Left lobe of liver (tissue), 2 donors: ENCODE measurements at regions not wholly inside any gene's neighbourhood (a gene's known extent, or its start where the extent isn't known, plus 50 kb on each side); places are given as distances from the start of the nearest gene placed in this dataset.

Experiments
- ATAC-seq: fragments of 200-7000 bp; cut with Tn5 transposase; one replicate; pipeline ENCODE4 v1.9.1; 2020; ENCODE audit warnings: mild to moderate bottlenecking, moderate library complexity
- DNase-seq: peaks from one replicate; pipeline ENCODE4 v3.0.0-alpha.2; 2020; ENCODE audit warnings: low spot score
- donor health status: DM: no; HTN: no; CAD: no; lungs with moderate emphysema.
- donor health status: DM: no; HTN: yes; CAD: no.

DNA sequence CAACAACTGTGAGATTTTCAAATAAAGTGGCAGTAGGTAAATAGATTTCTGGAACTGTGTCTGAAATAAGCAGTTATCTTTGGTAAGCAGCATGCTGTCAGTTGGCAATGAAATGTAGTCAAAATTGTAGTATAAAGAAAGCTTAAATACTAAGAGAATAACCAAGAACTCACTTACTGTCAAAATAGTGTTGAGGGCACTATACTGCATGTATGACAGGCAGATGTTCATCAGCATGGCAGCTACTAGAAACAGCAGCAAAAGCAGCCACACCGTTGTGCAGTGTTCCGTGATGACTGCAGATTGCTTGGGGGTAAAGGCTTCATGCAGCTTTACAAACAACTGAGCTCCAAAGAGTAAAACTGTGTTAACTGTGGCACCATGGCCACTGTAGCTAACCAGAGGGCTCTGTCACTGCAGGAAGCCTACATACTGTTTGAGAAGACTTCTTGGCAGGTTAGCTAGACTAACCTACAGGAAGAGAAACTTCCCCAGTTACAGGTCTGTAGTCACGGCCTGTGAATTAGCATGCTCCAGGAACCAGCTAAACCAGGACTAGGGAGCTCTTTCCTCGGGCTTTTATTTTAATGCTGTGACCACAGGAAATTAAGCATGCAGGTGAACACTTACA lies 459.7 kb downstream of the TBL1XR1 start:
- no peak for ATAC-seq
- no peak for DNase-seq

DNA sequence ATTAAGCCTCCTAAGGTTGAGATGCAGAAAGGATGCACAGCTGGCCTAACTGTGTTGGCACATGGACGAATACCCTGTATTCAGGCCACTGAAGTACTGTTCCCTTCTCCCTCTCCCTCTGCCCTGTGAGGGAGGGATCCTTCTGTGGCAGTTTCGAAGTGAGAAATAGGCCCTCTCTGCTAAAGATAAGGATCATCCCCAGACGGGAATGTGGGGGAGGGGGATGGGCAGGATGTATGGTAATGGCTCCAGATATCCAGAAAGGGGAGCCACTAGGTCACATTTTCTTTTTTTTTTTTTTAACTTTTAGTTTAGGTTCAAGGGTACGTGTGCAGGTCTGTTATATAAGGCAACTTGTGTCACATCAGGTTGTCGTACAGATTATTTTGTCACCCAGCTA lies 463.1 kb downstream of the TBL1XR1 start:
- ATAC-seq (no peak), DNase-seq (no peak)

GRCh38 chr3:176724394-176724759 lies 472.9 kb downstream of the TBL1XR1 start:
- ATAC-seq (no peak), DNase-seq (no peak)

- DNase-seq, result no peak
- no peak for ATAC-seq
Observed at GRCh38 chr3:176723758-176724393, 473.4 kb downstream of the TBL1XR1 start.

DNA sequence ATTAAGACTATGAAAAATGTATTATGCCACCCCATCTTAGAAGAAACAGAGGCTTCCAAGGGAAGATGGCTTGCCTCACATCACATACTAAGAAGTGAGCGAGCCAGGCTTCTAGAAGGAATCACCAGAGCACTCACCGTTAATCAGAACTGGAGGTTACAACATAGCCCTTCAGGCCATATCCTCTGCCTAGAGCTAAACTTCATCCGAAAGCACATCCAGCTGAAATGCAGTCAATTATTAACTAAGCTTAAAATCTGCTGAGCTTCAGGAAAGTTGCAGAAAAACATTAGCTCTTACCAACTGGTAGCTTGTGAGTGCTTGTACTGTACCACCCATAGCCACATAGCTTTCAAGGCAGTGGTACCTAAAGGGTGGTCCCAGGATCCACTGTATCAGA lies 483.2 kb downstream of the TBL1XR1 start:
- ATAC-seq, result peak; percentile 98
- DNase-seq, result no peak

- DNase-seq (no peak), ATAC-seq (no peak)
Observed at GRCh38 chr3:176712191-176712590, 485.1 kb downstream of the TBL1XR1 start.

DNA sequence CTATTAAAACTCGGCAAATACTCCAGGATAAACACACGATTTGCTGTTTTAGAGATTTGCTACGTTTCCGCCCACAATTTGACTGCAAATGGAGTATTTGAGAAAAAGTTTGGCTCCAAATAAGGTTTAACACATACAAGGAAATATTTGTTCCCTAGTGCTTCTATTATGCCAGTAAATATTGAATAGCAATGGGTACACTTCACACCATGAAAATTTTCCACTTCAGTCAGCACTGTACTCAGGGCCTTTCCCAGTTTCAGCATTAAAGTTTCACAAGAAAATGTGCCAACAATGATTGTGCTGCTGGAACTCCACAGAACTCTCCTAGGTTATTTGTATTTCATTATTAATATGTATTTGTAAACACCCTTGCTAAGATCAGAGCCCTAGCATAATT lies 498.0 kb downstream of the TBL1XR1 start:
- DNase-seq, result no peak
- no peak for ATAC-seq

DNA sequence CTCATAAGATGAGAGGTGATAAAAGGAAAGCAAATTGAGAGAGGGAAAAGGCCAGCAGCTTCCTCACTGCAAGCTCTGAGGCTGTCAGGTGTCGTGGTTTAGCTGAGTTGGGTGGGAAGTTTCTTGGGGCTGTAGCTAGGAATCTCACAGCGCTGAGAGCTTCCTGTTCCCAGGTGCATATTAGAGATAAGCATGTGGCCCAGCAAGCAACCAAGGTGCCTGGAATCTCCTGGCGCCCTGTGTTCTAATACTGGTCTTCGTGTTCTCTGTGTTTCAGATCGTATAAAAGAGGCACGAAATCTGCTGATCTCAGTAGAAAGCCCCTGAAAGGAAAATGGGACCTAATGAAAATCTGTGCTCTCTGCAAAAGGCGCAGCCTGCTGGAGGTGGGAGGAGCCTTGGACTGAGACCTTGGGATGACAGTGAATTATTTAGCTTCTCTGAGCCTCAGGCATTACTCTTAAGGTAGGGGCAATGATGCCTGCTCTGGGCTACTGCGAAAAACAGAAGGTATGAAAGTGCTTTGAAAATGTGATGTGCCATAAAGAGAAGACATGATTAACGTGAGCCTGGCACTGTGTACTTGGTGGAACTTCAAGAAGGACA lies 499.9 kb downstream of the TBL1XR1 start:
- ATAC-seq, result no peak

DNA sequence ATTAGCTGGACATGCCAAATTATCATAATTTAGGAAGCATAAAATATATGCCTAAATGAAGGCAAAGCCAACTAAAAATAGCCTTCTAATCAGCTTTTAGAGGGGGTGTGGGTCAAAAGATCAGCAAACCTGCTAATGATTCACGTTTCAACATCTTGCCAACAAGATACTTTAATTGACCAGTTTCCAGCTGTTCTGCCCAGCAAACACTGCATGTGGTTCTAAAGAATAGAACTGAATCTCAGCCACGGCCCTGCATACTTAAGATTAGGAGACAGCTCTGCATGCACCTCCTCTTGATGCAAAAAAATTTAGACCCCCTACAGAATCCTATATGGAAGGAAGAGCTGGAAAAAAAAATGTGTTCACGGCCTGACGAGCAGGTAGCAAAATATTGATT lies 500.5 kb downstream of the TBL1XR1 start:
- DNase-seq, result no peak
- ATAC-seq, result no peak

More for the DNA sequence above, 499.9 kb downstream of the TBL1XR1 start:
- DNase-seq, result no peak

- DNase-seq (no peak), ATAC-seq (no peak)
Observed at GRCh38 chr3:176692966-176693785, 504.1 kb downstream of the TBL1XR1 start.

DNA sequence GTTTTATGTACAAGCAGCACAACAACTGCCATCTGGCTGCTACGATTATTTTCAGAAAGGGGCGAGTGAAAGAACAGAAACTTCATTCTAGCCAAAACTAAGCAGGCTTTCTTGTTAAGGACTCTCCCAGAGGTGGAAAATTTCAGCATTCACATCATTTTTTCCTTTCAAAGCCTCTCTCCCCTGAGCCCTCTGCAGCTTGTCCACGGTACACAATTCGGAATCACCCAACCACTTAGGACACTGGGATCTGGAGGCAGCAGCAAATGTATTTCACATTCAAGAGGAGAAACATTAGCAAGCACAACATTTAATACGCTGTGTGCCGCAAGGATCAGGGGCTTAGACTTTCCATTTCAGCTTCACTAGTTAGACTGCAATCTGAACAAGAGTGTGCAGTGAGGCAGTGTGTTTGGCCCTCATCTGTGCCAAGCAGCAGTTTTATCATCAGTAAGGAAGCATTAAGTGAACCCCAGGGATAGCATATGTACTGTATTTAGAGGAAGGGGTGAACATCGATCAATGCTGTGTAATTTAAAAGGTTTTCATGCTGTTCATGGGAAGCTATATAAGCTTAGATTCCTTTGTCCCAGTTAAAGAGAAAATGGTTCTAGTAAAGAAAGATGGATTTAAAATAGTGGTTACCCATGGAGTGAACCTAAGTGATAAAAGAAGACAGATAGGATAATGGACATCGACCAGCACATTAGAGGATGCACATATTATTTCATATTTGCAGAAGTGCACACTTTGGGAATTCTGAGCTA lies 504.9 kb downstream of the TBL1XR1 start:
- no peak for DNase-seq

GRCh38 chr3:176690083-176690869 lies 507.0 kb downstream of the TBL1XR1 start:
- ATAC-seq, result no peak
- DNase-seq, result no peak

More for the DNA sequence above, 504.9 kb downstream of the TBL1XR1 start:
- no peak for ATAC-seq

DNA sequence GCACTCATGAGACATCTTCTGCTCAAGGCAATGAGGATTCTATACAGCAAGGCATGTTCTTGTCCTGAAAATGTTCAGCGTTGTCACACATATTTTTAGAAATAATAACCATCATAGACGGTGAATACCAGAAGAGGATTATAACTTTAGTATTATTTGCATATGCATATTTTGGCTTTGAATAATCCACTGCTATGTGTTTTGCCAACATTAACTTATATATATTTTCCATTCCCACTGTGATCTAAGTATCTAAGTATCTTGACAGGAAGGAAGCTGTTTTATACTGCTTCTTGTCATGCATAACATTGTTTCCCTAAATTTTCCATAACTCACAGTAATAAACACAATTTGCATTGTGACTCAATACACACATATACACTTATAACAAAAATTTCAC lies 509.5 kb downstream of the TBL1XR1 start:
- ATAC-seq, result no peak
- no peak for DNase-seq

GRCh38 chr3:176683382-176683781 lies 513.9 kb downstream of the TBL1XR1 start:
- DNase-seq, result no peak
- no peak for ATAC-seq

GRCh38 chr3:176663837-176664831 lies 533.1 kb downstream of the TBL1XR1 start:
- ATAC-seq (peak; percentile 78), DNase-seq (no peak)

GRCh38 chr3:176663387-176663786 lies 533.9 kb downstream of the TBL1XR1 start:
- DNase-seq (no peak), ATAC-seq (no peak)

DNA sequence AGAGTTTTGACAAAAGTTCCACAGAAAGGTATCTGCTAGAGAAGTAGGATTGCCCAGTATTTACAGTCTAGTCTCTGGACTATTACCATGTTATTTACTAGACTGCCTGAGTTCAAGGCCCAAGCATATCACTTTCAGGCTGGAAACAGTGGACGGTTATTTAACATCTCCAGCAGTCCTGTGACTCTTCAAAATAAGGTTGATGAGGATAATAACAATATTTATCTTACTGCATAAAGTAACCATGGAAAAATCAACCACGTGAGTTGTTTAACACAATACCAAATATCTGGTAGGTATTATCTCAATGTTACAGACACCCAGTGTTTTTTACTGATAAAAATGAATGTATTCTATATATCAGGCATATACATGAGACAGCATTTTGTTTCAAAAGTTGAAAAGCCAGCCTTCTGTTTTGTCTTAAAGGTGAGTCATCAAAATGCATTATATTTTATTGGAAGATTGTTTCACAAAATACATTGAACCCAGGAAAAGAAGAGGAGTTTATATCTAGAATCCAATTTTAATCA lies 535.8 kb downstream of the TBL1XR1 start:
- no peak for DNase-seq
- no peak for ATAC-seq

GRCh38 chr3:176655404-176656094 lies 541.7 kb downstream of the TBL1XR1 start:
- ATAC-seq (no peak), DNase-seq (no peak)
